PC-3 (cell line): ENCODE measurements at regions not wholly inside any gene's neighbourhood (a gene's known extent, or its start where the extent isn't known, plus 50 kb on each side); places are given as distances from the start of the nearest gene placed in this dataset.

Experiments used
- ATAC-seq: fragments of 200-7000 bp; cut with Tn5 transposase; 2 replicates; pipeline ENCODE4 v1.9.1; 2020; ENCODE audit warnings: mild to moderate bottlenecking, moderate library complexity
- BruUV-seq: library from RNA; stranded (reverse); fragments of 400-500 nt; replicated peaks from 2 replicates; lab custom pipeline; 2021; lab: Mats Ljungman, UMichigan
- CTCF ChIA-PET: fragments of 300-600 bp; sonication (Branson Sonifier 250); formaldehyde crosslinking; loops from one replicate; lab custom pipeline; 2022; ENCODE audit warnings: antibody characterized with exemption; lab: Charles Lee
- POLR2A ChIA-PET: fragments of 300-600 bp; sonication (Branson Sonifier 250); formaldehyde crosslinking; loops from one replicate; lab custom pipeline; 2022; ENCODE audit warnings: antibody characterized with exemption; ENCODE audit not compliant: unreplicated experiment; lab: Charles Lee
- DNase-seq: peaks from one replicate; pipeline ENCODE4 v3.0.0-alpha.2; 2015
- H2AFZ ChIP-seq: fragments of 300-600 bp; sonication (generic); 2 replicates; pipeline ENCODE4 v1.6.0; 2016; ENCODE audit warnings: antibody characterized with exemption, low read length
- H3F3A ChIP-seq: fragments of 300-600 bp; sonication (generic); one replicate; pipeline ENCODE4 v1.6.0; 2017; ENCODE audit warnings: antibody characterized with exemption, low read length, control low read depth, mild to moderate bottlenecking; ENCODE audit not compliant: unreplicated experiment
- H3K27ac ChIP-seq: fragments of 300-600 bp; sonication (generic); 2 replicates; pipeline ENCODE4 v1.5.1; 2016; ENCODE audit warnings: mild to moderate bottlenecking, low read length
- H3K27me3 ChIP-seq: fragments of 300-600 bp; sonication (generic); 2 replicates; pipeline ENCODE4 v1.6.1; 2016; ENCODE audit warnings: low read length, mixed read lengths
- H3K36me3 ChIP-seq: fragments of 300-600 bp; sonication (generic); 2 replicates; pipeline ENCODE4 v1.6.1; 2016; ENCODE audit warnings: low read depth, mixed run types, low read length, mixed read lengths
- H3K4me1 ChIP-seq: fragments of 300-600 bp; sonication (generic); 2 replicates; pipeline ENCODE4 v1.5.1; 2016; ENCODE audit warnings: low read length; ENCODE audit not compliant: insufficient read depth
- H3K4me2 ChIP-seq: fragments of 300-600 bp; sonication (generic); 2 replicates; pipeline ENCODE4 v1.6.0; 2016; ENCODE audit warnings: low read length
- H3K4me3 ChIP-seq: fragments of 300-600 bp; sonication (generic); 2 replicates; pipeline ENCODE4 v1.5.1; 2016; ENCODE audit warnings: mild to moderate bottlenecking, low read length, mixed read lengths
- H3K79me2 ChIP-seq: fragments of 300-600 bp; sonication (generic); 2 replicates; pipeline ENCODE4 v1.6.1; 2017; ENCODE audit warnings: low read length, mixed read lengths
- H3K9ac ChIP-seq: fragments of 300-600 bp; sonication (generic); 2 replicates; pipeline ENCODE4 v1.6.0; 2016; ENCODE audit warnings: mild to moderate bottlenecking, low read length
- H3K9me2 ChIP-seq: fragments of 300-600 bp; sonication (generic); replicated peaks from 2 replicates; pipeline ENCODE4 v1.6.1; 2016; ENCODE audit warnings: mixed run types, low read length, mixed read lengths
- H3K9me3 ChIP-seq: fragments of 300-600 bp; sonication (generic); 2 replicates; pipeline ENCODE4 v1.6.1; 2016; ENCODE audit warnings: low read length, mixed read lengths
- H4K20me1 ChIP-seq: fragments of 300-600 bp; sonication (generic); 2 replicates; pipeline ENCODE4 v1.6.1; 2016; ENCODE audit warnings: low read length, mixed read lengths
- EZH2 ChIP-seq: fragments of 300-600 bp; sonication (generic); IDR thresholded peaks from one replicate; pipeline ENCODE4 v1.6.1; 2017; ENCODE audit warnings: antibody characterized with exemption, mild to moderate bottlenecking, low read length; ENCODE audit not compliant: unreplicated experiment
- EZH2phosphoT487 ChIP-seq: fragments of 300-600 bp; sonication (generic); IDR thresholded peaks from 2 replicates; pipeline ENCODE4 v1.6.1; 2018; ENCODE audit warnings: mild to moderate bottlenecking, antibody characterized with exemption, low read length, borderline replicate concordance
- intact Hi-C: fragments of 100-400 bp; cut with micrococcal nuclease; formaldehyde crosslinking; loops from 2 replicates; pipeline ENCODE4 v1.9.0; 2023
- TF ChIP-seq, protein P1 (sequence below): fragments of 300-600 bp; sonication (generic); conservative IDR thresholded peaks from 2 replicates; pipeline ENCODE4 v1.5.1; 2017; ENCODE audit warnings: antibody characterized with exemption, low read depth, mild to moderate bottlenecking, low read length

DNA sequence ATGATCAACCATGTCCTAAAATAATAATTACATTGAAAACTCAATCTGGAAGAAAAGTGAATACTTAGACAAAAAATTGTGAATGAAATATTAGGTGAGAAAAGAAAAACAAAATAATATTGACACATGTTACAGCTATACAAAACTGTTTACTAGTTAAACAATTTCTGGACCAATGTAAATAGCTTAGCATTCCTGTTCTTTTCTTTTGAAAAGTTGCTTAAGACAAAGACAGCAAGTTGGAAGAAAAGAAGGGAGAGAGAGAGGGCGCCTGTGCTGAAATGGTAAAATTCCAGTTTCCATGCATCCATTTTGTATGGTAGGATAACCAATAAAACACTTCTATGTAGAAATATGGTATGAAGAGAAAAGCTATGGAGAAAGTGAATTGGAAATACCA, 94.1 kb upstream of the RFX8 start:
- CTCF ChIA-PET: no interaction called here

DNA sequence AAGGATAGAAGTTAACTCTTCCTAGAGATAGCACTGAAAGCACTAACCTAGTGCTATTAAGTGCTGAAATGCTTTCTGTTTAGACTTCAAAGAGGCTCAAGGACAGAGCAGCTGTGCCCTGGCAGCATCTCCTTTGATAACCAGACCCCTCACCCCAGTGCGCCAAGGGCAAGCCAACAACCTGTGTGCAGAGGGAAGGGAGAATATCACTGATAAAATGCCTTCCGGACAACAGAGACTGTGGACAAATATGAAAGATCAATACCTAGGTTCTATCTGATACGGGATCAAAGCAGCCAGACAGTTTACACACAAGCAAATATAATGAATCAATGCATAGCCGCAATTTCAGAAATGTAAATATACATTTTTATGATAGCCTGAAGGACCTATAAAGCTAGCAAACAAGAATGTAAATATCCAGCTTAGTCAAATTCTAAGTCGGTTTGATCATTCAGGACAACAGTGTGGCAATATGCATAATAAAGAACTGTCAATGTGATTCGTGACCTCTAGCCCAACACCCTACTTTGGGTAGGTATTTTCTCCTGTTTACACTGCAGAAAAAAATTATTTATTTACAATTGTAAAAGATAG, 91.8 kb upstream of the RFX8 start:
- TF ChIP-seq, protein P1, sequence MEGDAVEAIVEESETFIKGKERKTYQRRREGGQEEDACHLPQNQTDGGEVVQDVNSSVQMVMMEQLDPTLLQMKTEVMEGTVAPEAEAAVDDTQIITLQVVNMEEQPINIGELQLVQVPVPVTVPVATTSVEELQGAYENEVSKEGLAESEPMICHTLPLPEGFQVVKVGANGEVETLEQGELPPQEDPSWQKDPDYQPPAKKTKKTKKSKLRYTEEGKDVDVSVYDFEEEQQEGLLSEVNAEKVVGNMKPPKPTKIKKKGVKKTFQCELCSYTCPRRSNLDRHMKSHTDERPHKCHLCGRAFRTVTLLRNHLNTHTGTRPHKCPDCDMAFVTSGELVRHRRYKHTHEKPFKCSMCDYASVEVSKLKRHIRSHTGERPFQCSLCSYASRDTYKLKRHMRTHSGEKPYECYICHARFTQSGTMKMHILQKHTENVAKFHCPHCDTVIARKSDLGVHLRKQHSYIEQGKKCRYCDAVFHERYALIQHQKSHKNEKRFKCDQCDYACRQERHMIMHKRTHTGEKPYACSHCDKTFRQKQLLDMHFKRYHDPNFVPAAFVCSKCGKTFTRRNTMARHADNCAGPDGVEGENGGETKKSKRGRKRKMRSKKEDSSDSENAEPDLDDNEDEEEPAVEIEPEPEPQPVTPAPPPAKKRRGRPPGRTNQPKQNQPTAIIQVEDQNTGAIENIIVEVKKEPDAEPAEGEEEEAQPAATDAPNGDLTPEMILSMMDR: no peak
- TF ChIP-seq EZH2phosphoT487: no peak
- BruUV-seq: no TSS peak
- intact Hi-C loops: no loop called here
- H3F3A ChIP-seq: no peaks in the 10 kb centered on the region
- ChIA-PET POLR2A (interaction anchor here (0.6 kb wide), 1 partner anchor 179 kb away, joined by 3 read pairs; no protein-coding TSS in a partner anchor), CTCF (no interaction called here)
- H3K4me3 ChIP-seq: peak overlapping the region; percentile 20
- no peaks in the 10 kb centered on the region for H4K20me1 ChIP-seq
- DNase-seq: peak; percentile 82
- no peaks in the 10 kb centered on the region for H3K27me3 ChIP-seq
- peak overlapping the region; percentile 64 for H3K4me2 ChIP-seq
- no peaks in the 10 kb centered on the region for H3K9me3 ChIP-seq
- peaks cover 16% of the 10 kb centered on the region for H3K4me1 ChIP-seq
- no peak overlapping the region for H3K27ac ChIP-seq
- H3K9me2 ChIP-seq: no peaks in the 10 kb centered on the region
- no peaks in the 10 kb centered on the region for H3K36me3 ChIP-seq
- no peaks in the 10 kb centered on the region for H3K79me2 ChIP-seq
- no peak overlapping the region for H3K9ac ChIP-seq
- ATAC-seq: peak; percentile 88
- H2AFZ ChIP-seq: no peak overlapping the region

More for the DNA sequence above, 94.1 kb upstream of the RFX8 start:
- POLR2A ChIA-PET: interaction anchor here (0.6 kb wide), 1 partner anchor 767 kb away, joined by 7 read pairs; no protein-coding TSS in a partner anchor
- intact Hi-C loops: no loop called here
- Histone ChIP-seq H3F3A (no peaks in the 10 kb centered on the region), H3K79me2 (no peaks in the 10 kb centered on the region), H3K9me2 (no peaks in the 10 kb centered on the region), H3K4me3 (no peak overlapping the region), H3K9ac (no peak overlapping the region), H2AFZ (no peak overlapping the region), H3K4me2 (no peak overlapping the region), H3K27me3 (no peaks in the 10 kb centered on the region), H4K20me1 (no peaks in the 10 kb centered on the region), H3K4me1 (peaks cover 16% of the 10 kb centered on the region), H3K36me3 (no peaks in the 10 kb centered on the region), H3K27ac (no peak overlapping the region), H3K9me3 (no peaks in the 10 kb centered on the region)
- TF ChIP-seq, protein P1: no peak
- TF ChIP-seq EZH2phosphoT487 (no peak), EZH2 (no peak)
- DNase-seq (no peak), ATAC-seq (no peak)
- BruUV-seq: no TSS peak

DNA sequence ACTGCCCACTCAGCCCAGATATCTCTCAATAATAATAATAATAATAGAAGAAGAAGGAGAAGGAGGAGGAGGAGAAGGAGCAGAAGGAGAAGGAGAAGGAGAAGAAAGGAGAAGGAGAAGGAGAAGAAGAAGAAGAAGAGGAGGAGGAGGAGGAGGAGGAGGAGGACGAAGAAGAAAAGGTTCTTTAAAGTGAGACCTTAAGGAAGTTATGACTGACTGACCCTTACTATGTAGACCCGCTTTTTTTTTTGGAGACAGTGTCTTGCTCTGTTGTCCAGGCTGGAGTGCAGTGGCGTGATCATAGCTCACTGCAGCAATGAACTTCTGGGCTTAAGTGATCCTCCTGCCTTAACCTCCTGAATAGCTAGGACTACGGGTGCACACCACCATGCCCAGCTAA, 88.9 kb upstream of the RFX8 start:
- TF ChIP-seq, protein P1: no peak
- TF ChIP-seq EZH2: no peak
- TF ChIP-seq EZH2phosphoT487: no peak

More for the DNA sequence above, 88.9 kb upstream of the RFX8 start:
- Histone ChIP-seq H3K36me3 (no peaks in the 10 kb centered on the region), H3K4me3 (no peak overlapping the region), H3K27ac (no peak overlapping the region), H3K9ac (no peak overlapping the region), H4K20me1 (no peaks in the 10 kb centered on the region), H3K27me3 (no peaks in the 10 kb centered on the region), H3K4me1 (peaks cover 29% of the 10 kb centered on the region), H3K9me3 (no peaks in the 10 kb centered on the region), H3K4me2 (no peak overlapping the region), H3F3A (no peaks in the 10 kb centered on the region), H2AFZ (no peak overlapping the region), H3K79me2 (no peaks in the 10 kb centered on the region), H3K9me2 (no peaks in the 10 kb centered on the region)
- no TSS peak for BruUV-seq
- intact Hi-C loops: no loop called here
- DNase-seq (no peak), ATAC-seq (no peak)
- POLR2A ChIA-PET: no interaction called here
- CTCF ChIA-PET: no interaction called here
